B cell (primary cell): ENCODE measurements at regions not wholly inside any gene's neighbourhood (a gene's known extent, or its start where the extent isn't known, plus 50 kb on each side); places are given as distances from the start of the nearest gene placed in this dataset.

Source experiments
- ATAC-seq: fragments of 200-7000 bp; cut with Tn5 transposase; one replicate; pipeline ENCODE4 v1.10.0; 2021; ENCODE audit warnings: low read depth, mild to moderate bottlenecking, moderate number of reproducible peaks, moderate library complexity
- CTCF ChIA-PET: fragments of 350-600 bp; sonication (Branson Sonifier 250); formaldehyde crosslinking; loops from one replicate; lab custom pipeline; 2021; ENCODE audit warnings: antibody characterized with exemption, inconsistent platforms; lab: Charles Lee
- POLR2A ChIA-PET: fragments of 350-600 bp; sonication (Branson Sonifier 250); formaldehyde crosslinking; loops from one replicate; lab custom pipeline; 2021; ENCODE audit warnings: antibody characterized with exemption; lab: Charles Lee
- DNase-seq: peaks from one replicate; pipeline ENCODE4 v3.0.0; 2013
- H2AFZ ChIP-seq: 2 replicates; pipeline ENCODE4 v1.6.1; 2012; ENCODE audit warnings: mild to moderate bottlenecking, low read depth, low read length; ENCODE audit not compliant: insufficient read depth, poor library complexity, severe bottlenecking
- H3K27ac ChIP-seq, 2 donors: 1 replicate in 1 of 2; 2 replicates in 1 of 2; pipeline ENCODE4 v1.5.1; 2012 to 2013; ENCODE audit warnings: low read length in 2 of 2, mild to moderate bottlenecking in 2 of 2, moderate library complexity in 1 of 2
- H3K27me3 ChIP-seq, 4 experiments: fragments of 200-600 bp in 1 of 4; sonication (generic) in 1 of 4; replicated peaks in 1 of 4; 1 replicate in 2 of 4; 2 replicates in 2 of 4; pipeline versions ENCODE4 v1.6.1 to v1.7.0; 2013 to 2016; ENCODE audit warnings: low read length in 3 of 4, mild to moderate bottlenecking in 2 of 4, mixed read lengths in 1 of 4, moderate library complexity in 1 of 4; ENCODE audit not compliant: insufficient read depth in 4 of 4, control insufficient read depth in 3 of 4; ENCODE audit errors: control extremely low read depth in 1 of 4
- H3K36me3 ChIP-seq, 2 experiments: replicated peaks in 1 of 2; 1 replicate in 1 of 2; 2 replicates in 1 of 2; pipeline versions ENCODE4 v1.6.1 to v1.7.1; 2013; ENCODE audit warnings: low read length in 1 of 2; ENCODE audit not compliant: insufficient read depth in 2 of 2, control insufficient read depth in 1 of 2; ENCODE audit errors: control extremely low read depth in 1 of 2, extremely low read depth in 1 of 2
- H3K4me1 ChIP-seq, 2 donors: fragments of 200-600 bp in 1 of 2; sonication (generic) in 1 of 2; 1 replicate in 1 of 2; 2 replicates in 1 of 2; pipeline versions ENCODE4 v1.5.1 to v1.6.1; 2013 to 2017; ENCODE audit warnings: low read length in 2 of 2; ENCODE audit not compliant: control insufficient read depth in 2 of 2, insufficient read depth in 2 of 2
- H3K4me2 ChIP-seq: replicated peaks from 2 replicates; pipeline ENCODE3; 2012; ENCODE audit warnings: mild to moderate bottlenecking, low read depth, low read length; ENCODE audit not compliant: poor library complexity, severe bottlenecking
- H3K4me3 ChIP-seq, 5 experiments: fragments of 200-600 bp in 1 of 5; sonication (generic) in 1 of 5; 1 replicate in 3 of 5; 2 replicates in 2 of 5; pipeline versions ENCODE4 v1.5.1 to v1.7.0; 2011 to 2016; ENCODE audit warnings: low read length in 4 of 5, mild to moderate bottlenecking in 4 of 5, low read depth in 2 of 5, control low read depth in 1 of 5, moderate library complexity in 1 of 5; ENCODE audit not compliant: insufficient read depth in 1 of 5; ENCODE audit errors: control extremely low read depth in 1 of 5, extremely low read depth in 1 of 5
- H3K79me2 ChIP-seq: fragments of 200-600 bp; sonication (generic); one replicate; pipeline ENCODE4 v1.6.0; 2016; ENCODE audit warnings: low read length; ENCODE audit not compliant: control insufficient read depth, insufficient read depth
- H3K9ac ChIP-seq: fragments of 200-600 bp; sonication (generic); 2 replicates; pipeline ENCODE4 v1.6.1; 2017; ENCODE audit warnings: mild to moderate bottlenecking, low read length, moderate library complexity
- H3K9me3 ChIP-seq, 3 donors: one replicate each; pipeline versions ENCODE4 v1.6.1 to v1.7.1; 2013; ENCODE audit warnings: low read length in 2 of 3; ENCODE audit not compliant: control insufficient read depth in 2 of 3, insufficient read depth in 1 of 3; ENCODE audit errors: control extremely low read depth in 1 of 3
- H4K20me1 ChIP-seq: 2 replicates; pipeline ENCODE4 v1.6.0; 2012; ENCODE audit warnings: mild to moderate bottlenecking, low read length; ENCODE audit not compliant: insufficient read depth, control insufficient read depth, poor library complexity, severe bottlenecking
- H3K27ac Mint-ChIP-seq: one replicate; pipeline ENCODE4 v1.8.0; 2021; ENCODE audit warnings: mixed read lengths
- H3K27me3 Mint-ChIP-seq: one replicate; pipeline ENCODE4 v1.8.0; 2021; ENCODE audit warnings: mixed read lengths
- H3K4me1 Mint-ChIP-seq: one replicate; pipeline ENCODE4 v1.8.0; 2021; ENCODE audit warnings: mixed read lengths
- H3K4me3 Mint-ChIP-seq: one replicate; pipeline ENCODE4 v1.8.0; 2021; ENCODE audit warnings: mixed read lengths
- H3K9me3 Mint-ChIP-seq: one replicate; pipeline ENCODE4 v1.8.0; 2022; ENCODE audit warnings: mixed read lengths; ENCODE audit not compliant: insufficient read depth
- CTCF ChIP-seq: fragments of 200-600 bp; IDR thresholded peaks from one replicate; pipeline ENCODE4 v1.8.0; 2022; ENCODE audit warnings: antibody characterized with exemption, mild to moderate bottlenecking
- EZH2 ChIP-seq: IDR thresholded peaks from 2 replicates; pipeline ENCODE4 v1.6.1; 2012; ENCODE audit warnings: borderline replicate concordance, low read depth, mild to moderate bottlenecking, moderate library complexity, low read length; ENCODE audit not compliant: insufficient read depth, poor library complexity, severe bottlenecking
- WGBS: methylation state at CpG from one replicate; pipeline ENCODE4 v1.1.5; 2013; ENCODE audit warnings: missing lambda C conversion rate; ENCODE audit not compliant: insufficient coverage; 5-methylcytosine and 5-hydroxymethylcytosine counted together
- intact Hi-C: fragments of 100-400 bp; cut with micrococcal nuclease; formaldehyde crosslinking; loops from one replicate; pipeline ENCODE4 v1.10.0; 2022

DNA sequence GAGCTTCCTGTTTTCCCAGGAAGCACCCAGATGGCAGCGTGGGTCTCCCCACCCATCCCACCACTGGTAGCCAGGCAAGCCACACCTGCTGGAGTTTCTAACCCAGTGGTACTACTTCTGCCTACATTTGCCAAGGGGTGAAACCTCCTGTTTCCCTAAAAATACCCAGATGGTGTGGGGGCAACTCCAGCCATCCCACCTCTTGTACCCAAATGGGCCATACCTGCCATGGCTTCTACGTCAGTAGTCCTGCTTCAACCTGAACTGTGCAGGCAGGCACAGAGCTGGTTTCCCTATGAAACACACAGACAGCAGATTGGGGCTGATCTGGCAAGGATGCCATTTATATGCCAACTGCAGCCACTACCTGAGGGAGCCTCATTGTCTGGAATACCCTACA lies 809.4 kb upstream of the MIR17HG start:
- no peak for ATAC-seq
- H3K27me3 Mint-ChIP-seq, result no peaks in the 10 kb centered on the region

GRCh38 chr13:90541346-90541745 lies 806.1 kb upstream of the MIR17HG start:
- intact Hi-C loops, result no loop called here
- DNase-seq (no peak), ATAC-seq (no peak)
- H3K36me3 ChIP-seq, result no peaks in the 10 kb centered on the region
- H3K27me3 ChIP-seq, result no peaks in the 10 kb centered on the region
- CTCF ChIA-PET, result no interaction called here
- H3K4me3 Mint-ChIP-seq, result no peak overlapping the region
- H3K9me3 Mint-ChIP-seq, result peaks cover 5% of the 10 kb centered on the region
- H2AFZ ChIP-seq, result no peak overlapping the region
- POLR2A ChIA-PET, result no interaction called here
- no peak overlapping the region for H3K4me2 ChIP-seq
- no peak overlapping the region for H3K27ac ChIP-seq
- H3K4me3 ChIP-seq, result no peak overlapping the region
- H4K20me1 ChIP-seq, result no peaks in the 10 kb centered on the region
- no peaks in the 10 kb centered on the region for H3K79me2 ChIP-seq
- H3K4me1 ChIP-seq, result no peaks in the 10 kb centered on the region
- peaks cover 0 to 5% (median 1%) of the 10 kb centered on the region in 3 donors for H3K9me3 ChIP-seq
- no peak for TF ChIP-seq EZH2
- no peak for TF ChIP-seq CTCF
- no peak overlapping the region for H3K9ac ChIP-seq
- no peaks in the 10 kb centered on the region for H3K4me1 Mint-ChIP-seq
- no peak overlapping the region for H3K27ac Mint-ChIP-seq
- no peaks in the 10 kb centered on the region for H3K27me3 Mint-ChIP-seq

More for the DNA sequence above, 809.4 kb upstream of the MIR17HG start:
- H3K4me1 ChIP-seq, result no peaks in the 10 kb centered on the region
- TF ChIP-seq EZH2 (no peak), CTCF (no peak)
- no peaks in the 10 kb centered on the region for H3K9me3 ChIP-seq
- H3K27me3 ChIP-seq, result no peaks in the 10 kb centered on the region
- no peak overlapping the region for H3K4me3 Mint-ChIP-seq
- no peaks in the 10 kb centered on the region for H3K79me2 ChIP-seq
- H3K27ac ChIP-seq, result no peak overlapping the region
- no peak overlapping the region for H3K27ac Mint-ChIP-seq
- ChIA-PET CTCF (no interaction called here), POLR2A (no interaction called here)
- 60% methylated on average over 2 of the region's 2 CpGs for WGBS
- H3K36me3 ChIP-seq, result no peaks in the 10 kb centered on the region
- intact Hi-C loops, result no loop called here
- H3K9ac ChIP-seq, result no peak overlapping the region
- H3K4me1 Mint-ChIP-seq, result no peaks in the 10 kb centered on the region
- no peak overlapping the region for H3K4me3 ChIP-seq
- no peak overlapping the region for H3K4me2 ChIP-seq
- no peak for DNase-seq
- no peaks in the 10 kb centered on the region for H4K20me1 ChIP-seq
- H3K9me3 Mint-ChIP-seq, result peaks cover 3% of the 10 kb centered on the region
- no peak overlapping the region for H2AFZ ChIP-seq
